Stimulated activated CD4-positive, alpha-beta T cell treated with anti-CD3 and anti-CD28 coated beads, Interleukin-1b, Interleukin-23, amount 100 ng/mL, for 4 hours (primary cell): ENCODE measurements at regions not wholly inside any gene's neighbourhood (a gene's known extent, or its start where the extent isn't known, plus 50 kb on each side); places are given as distances from the start of the nearest gene placed in this dataset.
"Not testable (repeated sequence)": the region's sequence is repeated elsewhere in the genome, so short reads cannot be mapped to it uniquely, and the experiment has no call there.

Experiments used
- DNase-seq, 2 donors: peaks; one replicate each; pipeline ENCODE4 v3.0.0-alpha.2; 2020; ENCODE audit warnings: low read depth in 2 of 2

- DNase-seq = no peak
Observed at GRCh38 chr5:18797222-18797621, 1163.0 kb downstream of the TAF11L14 start.

DNA sequence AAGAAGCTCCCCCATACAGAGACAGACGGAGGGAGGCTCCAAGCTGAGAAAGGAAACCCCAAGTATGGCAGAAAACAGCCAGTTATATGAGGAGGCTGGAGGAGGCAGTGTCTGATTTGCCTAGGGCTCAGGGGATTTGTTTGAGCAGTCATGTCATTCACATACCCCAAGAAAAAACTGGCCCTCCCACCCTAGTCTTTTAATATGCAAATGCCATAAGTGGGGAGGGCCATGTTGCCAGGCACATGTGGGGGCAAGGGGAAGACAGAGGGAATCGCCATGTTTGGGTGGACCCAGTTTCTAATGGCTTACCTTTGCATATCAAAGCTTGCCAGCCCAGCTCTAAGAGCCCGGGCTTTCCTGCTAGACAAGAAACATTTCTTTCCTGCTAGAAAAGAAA is 1163.8 kb downstream of the TAF11L14 start:
- DNase-seq = no peak

DNA sequence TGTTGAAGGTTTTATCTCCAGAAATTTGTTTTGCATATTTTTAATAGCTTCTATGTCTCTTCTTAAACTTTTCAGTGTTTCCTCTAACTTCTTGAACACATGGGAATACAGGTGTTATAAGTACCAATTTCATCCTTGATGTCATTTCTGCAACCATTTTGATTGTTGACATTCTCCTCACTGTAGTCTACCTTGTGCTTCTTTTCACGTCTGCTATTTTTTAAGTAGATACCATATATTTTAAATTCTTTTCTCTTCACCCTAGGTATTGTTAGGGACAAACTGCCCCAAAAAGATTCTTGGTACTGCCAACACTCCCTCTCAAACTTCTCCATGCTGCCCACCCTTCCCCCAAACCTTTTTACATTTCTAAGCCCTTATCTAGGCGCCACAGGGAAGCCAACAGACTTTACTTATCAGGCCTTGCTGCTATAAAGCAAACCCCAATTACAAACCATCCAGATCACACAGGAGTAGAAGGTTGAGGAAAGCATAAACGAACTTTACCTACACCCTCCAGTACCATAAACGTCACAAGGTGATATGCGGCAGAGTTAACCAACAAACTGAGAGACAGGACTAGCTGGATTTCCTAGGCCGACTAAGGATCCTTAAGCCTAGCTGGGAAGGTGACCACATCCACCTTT is 1165.3 kb downstream of the TAF11L14 start:
- no peak for DNase-seq

- no peak for DNase-seq
Observed at GRCh38 chr5:18800293-18801025, 1166.2 kb downstream of the TAF11L14 start.

GRCh38 chr5:18801413-18801812 is 1167.2 kb downstream of the TAF11L14 start:
- not testable (repeated sequence) for DNase-seq

- no peak for DNase-seq
Observed at GRCh38 chr5:18802336-18802735, 1168.1 kb downstream of the TAF11L14 start.

- DNase-seq = no peak
Observed at GRCh38 chr5:18805376-18805775, 1171.1 kb downstream of the TAF11L14 start.

DNA sequence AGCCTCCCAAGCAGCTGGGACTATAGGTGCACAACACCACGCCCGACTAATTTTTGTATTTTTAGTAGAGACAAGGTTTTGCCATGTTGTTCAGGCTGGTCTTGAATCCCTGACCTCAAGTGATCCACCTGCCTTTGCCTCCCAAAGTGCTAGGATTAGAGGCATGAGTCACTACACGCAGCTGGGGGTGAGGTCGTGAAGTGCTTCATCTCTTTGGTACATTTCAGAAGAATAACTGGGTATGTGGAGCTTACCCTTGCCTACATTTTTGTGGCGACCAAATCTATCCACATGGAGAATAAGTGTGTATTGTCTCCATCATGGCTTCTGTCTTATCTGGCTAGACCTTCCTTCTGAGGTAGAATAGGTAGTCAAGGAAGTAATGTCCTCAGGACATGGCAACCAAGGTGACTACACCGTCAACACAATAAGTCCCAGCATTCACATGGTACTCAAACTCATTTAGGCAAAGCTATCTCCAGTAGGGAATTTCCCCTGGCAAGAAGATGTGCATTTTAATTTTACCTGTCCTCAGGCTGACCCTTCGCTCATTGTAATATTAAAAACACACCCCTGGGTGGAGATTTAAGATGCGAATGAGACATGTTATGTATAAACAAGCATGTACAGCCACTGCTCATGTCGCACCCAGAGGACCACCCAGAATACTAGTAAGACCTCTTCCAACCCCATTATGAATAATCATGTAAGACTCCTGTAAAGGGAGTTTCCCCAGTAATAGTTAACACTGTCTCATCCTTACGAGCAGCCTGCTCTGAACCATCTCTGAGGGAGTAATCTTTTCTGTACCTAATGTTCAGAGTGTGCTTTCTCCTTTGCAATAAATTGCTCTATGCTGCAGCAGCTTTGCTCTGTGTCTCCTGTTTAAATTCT is 1173.2 kb downstream of the TAF11L14 start:
- no peak for DNase-seq

- DNase-seq = no peak
Observed at GRCh38 chr5:18811661-18812060, 1176.3 kb downstream of the CDH18 start.

DNA sequence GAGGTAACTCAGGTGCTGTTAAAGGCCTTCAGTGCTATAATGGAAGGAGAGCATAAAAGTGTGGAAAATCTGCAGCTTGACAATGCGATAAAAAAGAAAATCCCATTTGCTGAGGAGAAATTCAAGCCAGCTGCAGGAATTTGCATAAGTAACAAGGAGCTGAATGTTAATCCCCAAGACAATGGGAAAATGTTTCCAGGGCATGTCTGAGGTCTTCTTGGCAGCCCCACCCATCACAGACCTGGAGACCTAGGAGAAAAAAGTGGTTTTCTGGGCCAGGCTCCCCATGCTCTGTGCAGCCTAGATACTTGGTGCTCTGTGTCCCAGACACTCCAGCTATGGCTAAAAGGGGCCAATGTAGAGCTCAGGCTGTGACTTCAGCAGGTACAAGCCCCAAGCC is 1159.6 kb downstream of the CDH18 start:
- DNase-seq = no peak

- no peak for DNase-seq
Observed at GRCh38 chr5:18829539-18829938, 1158.5 kb downstream of the CDH18 start.

DNA sequence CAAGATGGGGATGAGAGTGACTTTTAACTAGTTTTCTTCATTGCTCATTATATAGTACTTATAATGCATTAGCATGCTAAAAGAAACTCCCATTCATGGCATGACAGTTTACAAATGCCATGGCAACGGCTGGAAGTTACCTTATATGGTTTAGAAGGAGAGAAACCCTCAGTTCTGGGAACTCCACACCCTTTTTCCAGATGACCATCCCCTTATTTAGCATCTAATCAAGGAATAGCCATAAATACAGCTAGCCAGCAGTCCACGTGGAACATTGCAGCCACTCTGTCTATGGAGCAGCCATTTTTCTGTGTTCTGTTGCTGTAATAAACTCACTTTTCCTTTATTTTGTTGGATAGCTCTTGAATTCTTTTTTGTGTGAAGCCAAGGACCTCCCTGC is 1137.8 kb downstream of the CDH18 start:
- DNase-seq = no peak

GRCh38 chr5:18872978-18873377 is 1115.0 kb downstream of the CDH18 start:
- DNase-seq = no peak

DNA sequence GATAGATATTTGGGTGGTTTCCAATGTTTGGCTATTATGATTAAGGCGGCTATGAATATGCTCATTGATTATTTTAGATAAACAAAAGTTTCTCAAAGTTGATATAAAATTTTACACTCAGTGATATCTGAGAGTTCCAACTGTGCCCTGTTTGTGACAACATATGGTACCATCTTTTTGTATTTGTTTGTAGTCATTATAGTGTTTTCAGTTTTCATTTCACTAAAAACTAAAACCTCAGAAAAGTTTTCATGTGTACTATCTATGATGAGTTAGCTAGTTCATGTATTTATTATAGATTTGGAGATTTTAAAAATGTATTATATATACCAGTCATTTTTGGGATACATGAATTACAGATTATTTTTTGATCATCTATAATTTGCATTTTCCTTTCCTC is 1111.4 kb downstream of the CDH18 start:
- DNase-seq = no peak

- no peak for DNase-seq
Observed at GRCh38 chr5:18881615-18882014, 1106.4 kb downstream of the CDH18 start.

DNA sequence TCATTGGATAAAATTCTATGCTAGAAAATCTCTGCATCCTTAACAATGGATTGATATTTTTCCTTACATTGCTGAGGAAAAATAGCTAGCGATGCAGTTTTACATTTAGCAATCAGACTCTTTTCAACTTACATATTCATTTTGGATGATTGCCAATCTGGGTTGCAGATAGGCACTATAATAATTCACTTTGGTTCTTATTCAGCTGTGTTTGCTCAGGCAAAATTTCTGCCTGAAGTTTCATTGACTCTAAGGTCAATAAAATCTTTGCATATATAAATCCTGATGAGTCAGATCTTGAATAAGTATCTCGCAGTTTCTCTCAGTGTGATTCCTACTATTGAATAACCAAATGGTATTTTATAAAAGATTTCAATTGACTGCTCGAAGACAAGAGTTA is 1105.8 kb downstream of the CDH18 start:
- DNase-seq = no peak

DNA sequence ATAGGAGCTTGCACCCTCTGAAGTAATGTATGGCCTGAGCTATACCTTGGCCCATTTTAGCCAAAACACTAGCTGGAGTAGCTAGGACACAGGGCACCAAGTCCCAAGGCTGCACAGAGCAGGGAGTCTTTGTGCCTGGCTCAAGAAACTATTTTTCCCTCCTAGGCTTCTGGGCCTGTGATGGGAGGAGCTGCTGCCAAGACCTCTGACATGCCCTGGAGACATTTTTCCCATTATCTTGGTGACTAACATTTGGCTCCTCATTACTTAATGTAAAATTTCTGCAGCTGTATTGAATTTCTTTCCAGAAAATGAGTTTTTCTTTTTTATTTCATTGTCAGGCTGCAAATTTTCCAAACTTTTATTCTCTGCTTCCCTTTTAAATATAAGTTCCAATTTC is 1099.2 kb downstream of the CDH18 start:
- DNase-seq = no peak

GRCh38 chr5:18900644-18901043 is 1087.4 kb downstream of the CDH18 start:
- DNase-seq = no peak

- no peak for DNase-seq
Observed at GRCh38 chr5:18920966-18921365, 1067.0 kb downstream of the CDH18 start.

GRCh38 chr5:18932081-18932480 is 1055.9 kb downstream of the CDH18 start:
- no peak for DNase-seq

- DNase-seq = no peak
Observed at GRCh38 chr5:18944771-18945170, 1043.2 kb downstream of the CDH18 start.

DNA sequence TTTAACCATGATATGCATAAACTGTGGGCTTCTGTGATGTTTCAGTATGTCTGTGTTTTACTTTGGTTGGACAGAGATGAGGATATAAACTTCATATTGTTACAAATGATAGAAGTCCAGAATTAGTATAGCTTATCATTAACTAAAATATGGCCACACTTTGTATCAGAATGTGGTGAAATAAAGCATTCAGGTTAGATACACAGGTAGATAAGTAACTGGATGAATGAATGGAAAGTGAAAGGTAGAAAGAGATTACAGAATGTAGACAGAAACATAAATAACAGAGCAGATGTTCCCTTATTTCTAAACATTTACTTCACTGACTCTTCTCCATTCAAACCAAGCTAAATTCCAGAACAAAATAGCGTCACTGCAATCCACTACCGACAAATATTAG is 1033.8 kb downstream of the CDH18 start:
- no peak for DNase-seq

- no peak for DNase-seq
Observed at GRCh38 chr5:18959535-18959934, 1028.5 kb downstream of the CDH18 start.
